HFFc6 (cell line): ENCODE measurements at regions not wholly inside any gene's neighbourhood (a gene's known extent, or its start where the extent isn't known, plus 50 kb on each side); places are given as distances from the start of the nearest gene placed in this dataset.

Experiments used
- DNase-seq: peaks from one replicate; pipeline ENCODE4 v3.0.0-alpha.2; 2018
- H3K27ac Mint-ChIP-seq: 2 replicates; pipeline ENCODE4 v1.8.0; 2020; ENCODE audit warnings: mild to moderate bottlenecking, mixed read lengths
- H3K27me3 Mint-ChIP-seq: 2 replicates; pipeline ENCODE4 v1.8.0; 2021; ENCODE audit warnings: mild to moderate bottlenecking, moderate library complexity, mixed read lengths; ENCODE audit not compliant: insufficient read depth
- H3K36me3 Mint-ChIP-seq: 2 replicates; pipeline ENCODE4 v1.8.0; 2021; ENCODE audit warnings: low read depth, mixed read lengths
- H3K4me1 Mint-ChIP-seq: 2 replicates; pipeline ENCODE4 v1.8.0; 2020; ENCODE audit warnings: low read depth, mixed read lengths
- H3K4me3 Mint-ChIP-seq: 2 replicates; pipeline ENCODE4 v1.8.0; 2020; ENCODE audit warnings: mild to moderate bottlenecking, moderate library complexity, mixed read lengths
- H3K9me3 Mint-ChIP-seq: 2 replicates; pipeline ENCODE4 v1.8.0; 2020; ENCODE audit warnings: mild to moderate bottlenecking, mixed read lengths
- CTCF ChIP-seq: fragments of 200-600 bp; sonication (generic); IDR thresholded peaks from 2 replicates; pipeline ENCODE4 v1.5.0; 2021; ENCODE audit warnings: antibody characterized with exemption, mild to moderate bottlenecking

DNA sequence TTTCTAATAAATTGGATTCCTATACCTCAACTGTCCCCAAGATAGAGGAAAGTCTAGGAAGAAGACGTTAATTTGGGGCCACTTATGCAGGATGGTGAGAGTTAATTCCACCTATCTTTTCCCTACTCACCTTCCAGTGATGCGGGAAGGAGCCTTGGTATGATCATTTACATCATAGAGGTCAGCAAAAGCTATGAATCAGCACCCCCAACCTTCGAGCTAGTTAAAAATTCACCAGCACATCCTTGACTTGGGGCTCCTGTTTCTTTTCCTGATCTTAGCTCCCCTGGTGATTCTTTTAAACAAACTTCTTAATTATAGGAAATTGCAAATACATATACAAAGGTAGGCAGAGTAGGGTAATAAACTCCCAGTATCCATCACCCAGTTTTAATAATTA is 366.6 kb downstream of the SOX2 start:
- Mint-ChIP-seq H3K9me3 (peaks cover 55% of the 10 kb centered on the region), H3K27ac (no peak overlapping the region), H3K36me3 (no peaks in the 10 kb centered on the region; the same call in 1 of the 2 replicates), H3K27me3 (no peaks in the 10 kb centered on the region), H3K4me1 (no peaks in the 10 kb centered on the region), H3K4me3 (no peak overlapping the region)
- DNase-seq, result no peak
- TF ChIP-seq CTCF, result no peak

GRCh38 chr3:182078929-182079328 is 367.2 kb downstream of the SOX2 start:
- DNase-seq, result no peak
- Mint-ChIP-seq H3K27ac (no peak overlapping the region), H3K4me1 (no peaks in the 10 kb centered on the region), H3K27me3 (no peaks in the 10 kb centered on the region), H3K36me3 (no peaks in the 10 kb centered on the region; the same call in 1 of the 2 replicates), H3K4me3 (no peak overlapping the region), H3K9me3 (peaks cover 50% of the 10 kb centered on the region)
- TF ChIP-seq CTCF, result no peak

DNA sequence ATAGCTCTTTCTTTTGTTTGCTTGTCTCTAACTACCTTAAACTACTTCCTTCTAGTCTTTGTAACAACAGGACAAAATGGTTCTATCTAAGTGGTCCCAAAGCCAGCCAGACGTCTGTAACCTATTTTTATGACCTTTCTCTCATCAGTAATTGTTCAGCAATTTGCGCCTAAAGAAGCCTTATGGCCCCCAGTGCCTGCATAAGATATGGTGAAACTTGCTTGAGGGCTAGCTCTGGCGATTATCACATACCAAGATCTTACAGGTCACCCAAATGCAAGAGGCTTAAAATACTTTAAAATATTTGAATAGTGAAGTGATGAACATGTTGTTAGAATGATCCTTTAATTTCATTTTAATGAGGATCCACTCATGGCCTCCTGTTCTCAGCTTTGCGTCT is 369.4 kb downstream of the SOX2 start:
- Mint-ChIP-seq H3K4me1 (no peaks in the 10 kb centered on the region), H3K4me3 (no peak overlapping the region), H3K27me3 (no peaks in the 10 kb centered on the region), H3K36me3 (no peaks in the 10 kb centered on the region), H3K9me3 (peaks cover 51% of the 10 kb centered on the region), H3K27ac (no peak overlapping the region)
- TF ChIP-seq CTCF, result no peak
- no peak for DNase-seq

GRCh38 chr3:182083112-182083511 is 371.4 kb downstream of the SOX2 start:
- no peak overlapping the region for H3K4me3 Mint-ChIP-seq
- H3K36me3 Mint-ChIP-seq, result no peaks in the 10 kb centered on the region
- no peaks in the 10 kb centered on the region for H3K4me1 Mint-ChIP-seq
- DNase-seq, result no peak
- TF ChIP-seq CTCF, result no peak
- H3K9me3 Mint-ChIP-seq, result peaks cover 39% of the 10 kb centered on the region
- no peaks in the 10 kb centered on the region for H3K27me3 Mint-ChIP-seq
- H3K27ac Mint-ChIP-seq, result no peak overlapping the region

GRCh38 chr3:182092662-182093262 is 381.0 kb downstream of the SOX2 start:
- Mint-ChIP-seq H3K27me3 (no peaks in the 10 kb centered on the region), H3K4me1 (no peaks in the 10 kb centered on the region), H3K4me3 (no peak overlapping the region), H3K36me3 (no peaks in the 10 kb centered on the region), H3K27ac (no peak overlapping the region), H3K9me3 (peaks cover 62% of the 10 kb centered on the region)
- no peak for TF ChIP-seq CTCF
- no peak for DNase-seq

DNA sequence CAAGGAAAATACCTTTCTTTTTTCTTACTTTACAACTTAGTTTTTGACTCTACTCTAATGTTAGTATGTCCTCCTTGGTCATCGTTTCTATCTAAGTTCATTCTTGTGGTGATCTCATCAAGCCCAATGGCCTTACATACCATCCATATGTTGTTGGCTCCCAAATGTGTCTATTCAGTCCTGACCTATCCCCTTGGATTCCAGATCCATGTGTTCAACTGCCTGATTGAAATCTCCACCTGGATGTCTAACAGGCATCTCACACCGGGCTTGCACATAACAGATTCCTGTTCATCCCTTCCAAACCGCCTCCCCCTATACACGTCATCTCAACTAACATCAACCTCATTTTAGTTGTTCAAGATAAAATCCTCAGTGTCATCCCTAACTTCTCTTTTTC is 382.6 kb downstream of the SOX2 start:
- no peak overlapping the region for H3K4me3 Mint-ChIP-seq
- no peaks in the 10 kb centered on the region for H3K27me3 Mint-ChIP-seq
- peaks cover 62% of the 10 kb centered on the region for H3K9me3 Mint-ChIP-seq
- H3K4me1 Mint-ChIP-seq, result no peaks in the 10 kb centered on the region
- TF ChIP-seq CTCF, result no peak
- DNase-seq, result no peak
- no peaks in the 10 kb centered on the region for H3K36me3 Mint-ChIP-seq
- H3K27ac Mint-ChIP-seq, result no peak overlapping the region
